NCI-H82 treated with DMSO at 0.1 percent for 48 hours (cell line): ENCODE measurements at regions not wholly inside any gene's neighbourhood (a gene's known extent, or its start where the extent isn't known, plus 50 kb on each side); places are given as distances from the start of the nearest gene placed in this dataset.
A peak's percentile ranks its signal among the peaks of the same experiment; 100 is the strongest.

Experiments used
- DNase-seq: peaks from one replicate; lab custom pipeline; 2025; ENCODE audit not compliant: unreplicated experiment; lab: John Stamatoyannopoulos, UW

DNA sequence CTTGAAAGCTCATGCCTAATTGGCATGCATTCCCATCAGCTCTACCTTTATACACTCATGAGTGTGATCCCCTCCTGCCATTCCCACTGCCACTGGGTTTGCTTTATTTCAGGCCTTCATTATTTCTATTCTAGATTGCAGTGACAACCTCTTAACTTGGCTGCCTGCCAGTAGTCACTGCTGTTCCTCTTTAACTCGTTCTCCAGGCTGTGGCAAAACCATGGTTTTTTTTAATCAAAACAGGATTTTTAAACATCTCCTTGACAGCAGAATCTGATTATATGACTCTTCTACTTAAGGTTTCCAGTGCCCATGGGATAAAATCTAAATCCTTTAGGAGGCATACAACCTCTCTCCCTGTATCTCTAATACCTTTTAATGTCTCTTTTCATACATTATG lies 223.7 kb upstream of the PCDH15 start:
- peak; percentile 26 for DNase-seq

GRCh38 chr10:55019439-55019838 lies 218.4 kb upstream of the PCDH15 start:
- DNase-seq: no peak

DNA sequence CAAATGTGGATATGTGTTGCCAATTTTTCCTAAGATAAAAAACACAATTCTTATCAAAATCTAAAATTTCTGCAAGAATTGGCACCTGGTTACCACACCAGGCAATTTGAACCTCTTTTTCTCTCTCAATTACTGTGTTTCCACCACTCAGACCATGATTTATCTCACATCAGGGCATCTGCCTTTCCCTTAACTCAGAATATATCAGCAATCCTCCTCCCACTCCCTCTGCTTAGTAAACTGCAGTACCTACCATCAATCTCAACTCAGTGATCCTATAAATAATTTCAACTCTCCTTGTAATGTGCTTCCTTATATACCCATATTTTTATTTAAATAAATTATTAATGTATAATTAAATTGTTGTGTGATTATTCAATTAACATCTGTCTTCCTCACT lies 212.3 kb upstream of the PCDH15 start:
- no peak for DNase-seq

- DNase-seq: no peak
Measured at GRCh38 chr10:55002420-55002819, 201.4 kb upstream of the PCDH15 start.

DNA sequence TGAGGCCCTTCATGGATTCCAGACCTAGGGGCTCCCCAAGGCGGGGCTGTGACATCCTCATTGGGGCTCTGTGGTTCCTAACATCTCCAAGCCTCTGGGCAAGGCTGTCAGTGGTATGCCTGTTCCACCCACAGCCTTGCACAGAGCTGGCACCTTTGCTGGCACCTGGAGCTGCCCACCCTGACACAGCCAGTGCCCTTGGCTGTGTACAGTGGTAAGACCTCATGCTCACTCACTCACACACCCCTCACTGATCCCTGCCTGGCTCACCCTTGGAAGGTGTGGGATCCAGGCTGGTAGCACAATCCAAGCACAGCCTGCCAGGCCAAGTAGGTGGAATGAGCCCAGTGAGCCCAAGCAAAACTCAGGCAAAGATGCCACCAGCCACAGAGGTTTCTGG lies 200.4 kb upstream of the PCDH15 start:
- DNase-seq: no peak

DNA sequence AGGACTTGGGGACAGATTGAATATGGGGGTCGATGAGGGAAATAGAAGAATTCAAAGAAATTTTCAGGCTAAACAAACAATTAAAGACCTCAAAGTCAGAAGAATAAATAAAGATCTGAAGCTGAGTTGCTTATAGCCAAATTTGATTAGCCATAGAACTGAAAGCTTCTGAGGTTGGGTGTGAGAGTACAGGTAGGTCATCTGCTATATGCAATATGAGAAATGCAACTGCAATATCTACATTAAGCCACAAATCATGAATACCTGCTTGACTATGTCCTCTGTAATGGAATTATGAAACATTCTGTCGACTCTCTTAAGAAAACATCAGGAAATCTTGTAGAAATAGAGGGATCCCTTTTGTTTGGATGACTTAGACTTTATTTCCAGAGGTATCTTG lies 192.1 kb upstream of the PCDH15 start:
- DNase-seq: no peak

DNA sequence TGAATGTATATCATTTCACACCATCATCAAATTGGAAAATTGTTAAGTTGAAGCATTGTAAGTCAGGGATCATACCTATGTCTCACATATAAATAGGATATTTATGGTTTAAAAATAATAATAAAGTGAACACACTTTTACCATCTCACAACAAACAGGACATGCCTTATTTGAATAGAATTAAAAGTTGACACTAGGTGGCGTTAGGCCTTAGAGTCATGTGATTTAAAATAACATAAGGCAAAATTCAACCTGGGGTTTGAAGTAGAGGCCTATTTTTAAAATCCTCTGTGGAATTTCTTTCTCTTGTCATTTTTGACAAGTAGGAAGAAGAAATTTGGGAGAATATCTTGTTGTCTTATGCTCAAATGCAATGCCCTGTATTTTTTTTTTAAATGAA lies 184.7 kb upstream of the PCDH15 start:
- peak; percentile 8 for DNase-seq

DNA sequence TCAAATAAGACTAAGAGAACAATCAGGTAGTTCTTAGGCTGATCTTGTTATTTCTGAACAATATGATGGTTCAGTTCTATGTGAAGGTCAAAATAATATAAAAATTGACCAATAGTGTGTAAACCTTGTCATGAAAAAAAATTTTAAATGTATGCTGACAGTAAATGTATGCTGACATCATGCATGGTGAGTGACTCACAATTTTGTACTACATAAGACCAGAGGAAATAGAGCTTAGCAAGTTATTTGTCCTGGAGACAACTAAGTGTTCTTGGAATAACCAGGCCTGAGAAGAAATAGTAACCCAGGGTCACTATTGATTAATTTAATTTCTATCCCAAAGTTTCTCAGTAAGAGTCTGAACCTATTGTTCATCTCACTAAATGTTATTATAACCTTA lies 182.2 kb upstream of the PCDH15 start:
- DNase-seq: no peak

- DNase-seq: no peak
Measured at GRCh38 chr10:54962134-54962900, 161.3 kb upstream of the PCDH15 start.

DNA sequence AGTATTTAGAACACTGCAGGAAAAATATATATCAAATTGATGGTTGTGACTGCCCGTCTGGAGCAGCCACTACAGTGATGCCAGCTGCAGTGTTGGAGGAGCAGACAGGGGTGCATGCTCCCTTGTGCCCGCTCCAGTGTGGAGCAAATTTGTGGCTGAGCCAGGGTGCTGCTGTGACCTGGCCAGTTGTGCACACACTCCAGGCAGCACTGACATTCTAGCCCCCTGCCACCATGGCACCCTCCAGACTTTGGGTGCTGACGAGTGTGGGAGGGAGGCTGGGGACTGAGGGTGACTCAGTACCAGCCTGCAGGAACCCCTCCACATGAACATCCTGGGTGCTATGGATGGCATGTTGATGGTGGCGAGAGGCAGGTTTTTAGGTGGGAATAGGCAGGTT lies 160.0 kb upstream of the PCDH15 start:
- DNase-seq: no peak

GRCh38 chr10:54958844-54959243 lies 157.8 kb upstream of the PCDH15 start:
- DNase-seq: no peak

DNA sequence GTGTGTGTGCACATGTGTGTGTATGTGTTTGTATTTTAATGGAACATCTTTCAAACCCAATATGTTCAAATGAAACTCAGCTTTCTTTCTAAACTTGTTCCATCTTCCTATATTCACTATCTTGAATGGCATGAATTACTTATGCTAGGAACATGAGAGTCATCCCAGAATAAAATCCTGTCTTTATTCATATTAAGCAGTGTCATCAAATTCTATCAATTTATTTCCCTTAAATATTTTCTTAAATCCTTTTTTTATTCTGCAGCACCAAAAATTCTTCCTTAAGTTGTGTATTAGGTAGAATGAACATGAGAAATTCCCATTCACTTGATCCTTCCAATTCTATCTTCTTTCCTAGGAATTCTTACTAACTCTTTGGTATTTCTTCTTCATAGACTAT lies 146.6 kb upstream of the PCDH15 start:
- no peak for DNase-seq

DNA sequence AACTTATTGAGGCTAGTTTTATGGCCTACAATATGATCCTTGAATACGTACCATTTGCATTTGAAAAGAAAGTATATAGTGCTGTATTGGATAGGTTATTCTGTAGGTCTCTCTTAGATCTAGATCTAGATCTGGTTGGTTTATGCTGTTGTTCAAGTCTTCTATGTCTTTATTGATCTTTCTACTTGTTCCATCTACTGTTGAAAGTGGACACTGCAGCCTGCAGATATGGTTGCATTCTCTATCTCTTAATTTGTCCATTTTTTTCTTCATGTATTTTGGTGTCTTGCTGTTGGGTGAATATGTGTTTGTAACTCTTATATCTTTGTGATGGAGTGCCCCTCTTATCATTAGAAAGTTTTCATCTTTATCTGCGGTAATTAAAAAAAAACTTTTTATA lies 139.4 kb upstream of the PCDH15 start:
- DNase-seq: no peak

- DNase-seq: no peak
Measured at GRCh38 chr10:54914049-54914448, 113.0 kb upstream of the PCDH15 start.

DNA sequence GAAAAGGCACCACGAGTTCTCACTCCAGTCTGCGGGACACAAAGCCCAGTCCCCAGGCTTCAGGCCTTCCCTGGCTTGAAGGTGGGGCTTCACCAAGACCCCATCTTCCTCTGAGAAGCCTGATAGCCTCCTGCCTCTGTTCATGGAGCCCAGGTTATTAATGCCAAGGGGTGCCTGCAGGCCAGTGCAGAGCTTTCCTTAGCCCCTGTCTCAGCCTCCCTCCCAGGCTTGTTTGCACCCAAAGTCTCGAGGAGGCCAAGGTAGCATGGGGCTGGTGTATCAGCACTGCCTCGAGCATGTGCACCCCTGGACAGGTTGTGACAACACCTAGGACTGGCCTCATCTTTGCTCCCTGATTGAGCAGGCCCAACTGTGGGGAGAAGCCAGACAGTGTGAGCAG lies 108.1 kb upstream of the PCDH15 start:
- DNase-seq: no peak

DNA sequence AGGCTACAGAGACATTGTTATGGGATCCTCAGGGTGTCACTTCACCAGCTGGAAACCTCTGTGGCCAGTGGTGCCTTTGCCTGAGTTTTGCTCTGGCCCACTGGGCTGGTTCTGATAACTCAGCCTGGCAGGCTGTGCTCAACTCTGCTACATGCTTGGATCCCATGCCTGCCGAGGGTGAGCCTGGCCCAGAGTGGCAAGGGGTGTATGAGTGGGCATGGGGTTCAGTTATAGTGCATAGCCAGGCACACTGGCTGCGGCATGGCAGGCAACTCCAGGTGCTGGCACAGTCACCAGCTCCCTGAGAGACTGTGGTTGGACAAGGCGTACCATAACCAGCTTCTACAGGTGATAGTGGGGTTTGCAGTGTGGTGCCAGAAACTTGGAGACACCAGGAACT lies 107.0 kb upstream of the PCDH15 start:
- no peak for DNase-seq

- no peak for DNase-seq
Measured at GRCh38 chr10:54906940-54907339, 105.9 kb upstream of the PCDH15 start.

DNA sequence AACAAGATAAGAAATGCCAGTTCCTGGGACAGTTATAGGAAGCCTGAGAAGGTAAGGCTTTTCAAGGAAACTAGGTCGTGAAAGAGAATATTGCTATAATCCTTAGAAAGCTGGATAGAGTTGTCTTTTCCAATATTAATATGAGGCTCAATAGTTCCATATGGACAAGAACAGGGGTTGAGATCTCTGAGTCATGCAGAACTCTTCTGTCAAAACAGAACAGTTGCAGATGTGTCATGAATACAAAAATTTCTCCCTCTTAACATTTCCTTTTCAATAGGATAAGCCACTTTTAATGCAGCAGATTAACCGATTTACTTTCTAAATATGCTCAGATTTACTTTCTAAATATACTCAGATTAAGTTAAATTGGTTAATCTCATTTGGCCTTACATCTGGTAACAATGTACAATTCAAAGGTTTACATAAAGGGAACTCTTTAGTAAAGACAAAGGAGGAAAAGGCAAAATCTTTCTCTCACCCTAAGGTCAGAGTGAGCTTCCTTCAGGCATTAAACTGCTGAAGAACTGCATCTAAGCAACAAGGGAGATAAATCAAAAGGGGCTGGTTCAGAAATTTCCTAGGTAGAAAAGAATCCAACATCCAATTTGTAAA lies 104.7 kb upstream of the PCDH15 start:
- DNase-seq: no peak

DNA sequence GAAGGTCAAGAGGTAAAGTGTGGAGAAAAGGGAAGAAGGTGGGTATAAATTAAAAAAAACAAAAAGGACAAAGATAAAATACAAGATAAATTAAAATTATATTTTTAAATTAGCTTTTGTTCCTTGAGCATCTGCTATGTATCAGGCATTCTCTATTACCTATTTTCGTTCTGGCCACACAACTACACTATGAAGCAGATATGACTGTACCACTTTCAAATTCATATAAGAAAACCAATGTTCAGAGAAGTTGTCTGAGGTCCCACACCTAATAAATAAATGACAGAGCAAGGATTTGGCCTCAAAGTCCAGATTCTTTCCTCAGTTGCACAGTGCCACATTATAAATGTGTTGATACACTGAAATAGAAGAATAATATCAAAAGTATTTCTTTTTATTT lies 103.8 kb upstream of the PCDH15 start:
- no peak for DNase-seq

- DNase-seq: no peak
Measured at GRCh38 chr10:54903745-54904144, 102.7 kb upstream of the PCDH15 start.

- DNase-seq: no peak
Measured at GRCh38 chr10:54900584-54900983, 99.6 kb upstream of the PCDH15 start.

GRCh38 chr10:54880996-54881395 lies 80.0 kb upstream of the PCDH15 start:
- no peak for DNase-seq

DNA sequence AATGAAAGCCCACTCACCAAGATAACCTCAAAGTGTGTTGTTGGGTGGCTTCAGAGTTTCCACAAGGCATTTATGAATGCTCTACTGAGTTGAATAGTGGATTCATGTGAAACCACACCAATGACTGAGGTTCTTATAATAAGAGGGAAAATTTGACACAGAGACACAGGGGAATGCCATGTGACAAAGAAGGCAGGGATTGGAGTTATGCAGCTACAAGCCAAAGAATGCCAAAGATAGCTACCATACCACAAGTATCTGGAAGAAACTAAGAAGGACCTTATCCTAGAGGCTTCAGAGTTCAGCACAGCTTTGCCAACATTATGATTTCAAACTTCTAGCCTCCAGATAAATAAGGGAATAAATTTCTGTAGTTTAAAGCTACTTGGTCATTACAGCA lies 68.0 kb upstream of the PCDH15 start:
- no peak for DNase-seq
